NCI-H2196 treated with DMSO at 0.1 percent for 48 hours (cell line): ENCODE measurements at regions not wholly inside any gene's neighbourhood (a gene's known extent, or its start where the extent isn't known, plus 50 kb on each side); places are given as distances from the start of the nearest gene placed in this dataset.

Source experiments
- DNase-seq: peaks from one replicate; lab custom pipeline; 2025; ENCODE audit not compliant: unreplicated experiment; lab: John Stamatoyannopoulos, UW

GRCh38 chr4:24248674-24249630 is 335.4 kb downstream of the DHX15 start:
- DNase-seq: no peak

- no peak for DNase-seq
Observed at GRCh38 chr4:24245491-24245820, 338.9 kb downstream of the DHX15 start.

GRCh38 chr4:24244663-24245490 is 339.5 kb downstream of the DHX15 start:
- DNase-seq: no peak

- no peak for DNase-seq
Observed at GRCh38 chr4:24243641-24244040, 340.7 kb downstream of the DHX15 start.

GRCh38 chr4:24241511-24241910 is 342.8 kb downstream of the DHX15 start:
- no peak for DNase-seq

- DNase-seq: no peak
Observed at GRCh38 chr4:24240655-24241054, 343.7 kb downstream of the DHX15 start.

GRCh38 chr4:24237709-24238108 is 346.6 kb downstream of the DHX15 start:
- DNase-seq: no peak

GRCh38 chr4:24236532-24236931 is 346.7 kb upstream of the PPARGC1A start:
- no peak for DNase-seq

GRCh38 chr4:24236120-24236519 is 346.3 kb upstream of the PPARGC1A start:
- no peak for DNase-seq

- no peak for DNase-seq
Observed at GRCh38 chr4:24235618-24236017, 345.8 kb upstream of the PPARGC1A start.

- DNase-seq: no peak
Observed at GRCh38 chr4:24234288-24234848, 344.5 kb upstream of the PPARGC1A start.

- no peak for DNase-seq
Observed at GRCh38 chr4:24230955-24231354, 341.1 kb upstream of the PPARGC1A start.

GRCh38 chr4:24229978-24230377 is 340.1 kb upstream of the PPARGC1A start:
- DNase-seq: no peak

- DNase-seq: no peak
Observed at GRCh38 chr4:24228692-24229091, 338.8 kb upstream of the PPARGC1A start.

- DNase-seq: no peak
Observed at GRCh38 chr4:24226667-24227066, 336.8 kb upstream of the PPARGC1A start.

- no peak for DNase-seq
Observed at GRCh38 chr4:24226023-24226422, 336.2 kb upstream of the PPARGC1A start.

- no peak for DNase-seq
Observed at GRCh38 chr4:24224446-24224845, 334.6 kb upstream of the PPARGC1A start.

- no peak for DNase-seq
Observed at GRCh38 chr4:24219209-24219608, 329.4 kb upstream of the PPARGC1A start.

- no peak for DNase-seq
Observed at GRCh38 chr4:24218566-24218965, 328.7 kb upstream of the PPARGC1A start.

GRCh38 chr4:24214796-24215195 is 324.9 kb upstream of the PPARGC1A start:
- DNase-seq: no peak

- DNase-seq: no peak
Observed at GRCh38 chr4:24213961-24214360, 324.1 kb upstream of the PPARGC1A start.

GRCh38 chr4:24212642-24213041 is 322.8 kb upstream of the PPARGC1A start:
- no peak for DNase-seq
